ENCODE measurements at regions not wholly inside any gene's neighbourhood (a gene's known extent, or its start where the extent isn't known, plus 50 kb on each side); places are given as distances from the start of the nearest gene placed in this dataset.

DNA sequence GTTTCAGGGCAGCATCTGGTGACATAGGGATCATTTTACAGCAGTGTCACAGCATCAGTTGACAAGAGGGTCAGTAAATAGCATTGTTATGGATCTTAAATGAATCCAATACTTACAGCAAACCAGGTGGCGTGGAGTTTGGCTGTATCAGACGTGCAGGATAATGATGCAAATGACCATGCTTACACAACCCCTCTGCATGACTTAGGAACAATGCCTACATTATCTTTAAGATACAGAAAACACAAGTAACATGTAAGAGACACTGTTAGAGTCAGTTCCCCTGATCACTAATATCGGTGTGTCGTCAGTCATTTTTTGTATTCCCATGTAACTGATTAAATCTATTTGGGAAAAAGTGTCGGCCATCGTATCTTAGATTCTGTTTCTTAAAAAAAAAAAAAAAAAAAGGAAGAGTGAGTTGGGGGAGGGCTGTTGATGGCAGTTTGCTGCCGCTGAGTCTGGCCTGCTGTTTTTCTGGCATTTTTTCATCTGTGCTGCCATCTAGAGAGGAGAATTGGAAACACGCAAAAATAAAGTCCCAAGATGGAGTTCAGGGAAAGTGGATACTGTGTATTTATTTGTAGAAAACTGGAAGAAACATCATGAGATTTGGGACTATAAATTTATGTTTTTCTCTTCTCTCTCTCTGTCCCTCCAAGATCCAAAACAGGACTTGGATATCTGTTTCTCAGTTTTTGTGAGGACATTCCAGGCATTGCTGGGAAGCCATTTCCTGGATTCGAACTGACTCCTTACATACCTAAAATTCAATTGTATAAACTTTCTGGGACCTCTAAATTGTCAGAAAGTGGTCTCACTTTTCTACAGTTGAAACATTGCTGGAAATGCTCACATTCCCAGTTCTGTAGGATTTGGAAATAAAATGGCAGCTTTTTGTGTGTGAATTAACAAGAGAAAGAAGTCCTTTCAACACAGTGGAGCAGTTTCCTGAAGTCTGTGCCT is 60.3 kb upstream of the AGPS start:
- H3K27ac ChIP-seq (ENCODE audit: low read depth, low read length, poor library complexity, severe bottlenecking) = no peak overlapping the region
- H2AFZ ChIP-seq (ENCODE audit: low read length) = peak overlapping the region; percentile 44; the same call in 1 of the 2 replicates
- H3K9ac ChIP-seq (ENCODE audit: low read length) = no peak overlapping the region
- H3K79me2 ChIP-seq (ENCODE audit: insufficient read depth, low read length) = no peaks in the 10 kb centered on the region
- no peaks in the 10 kb centered on the region for H3K9me2 ChIP-seq (ENCODE audit: low read depth, low read length)
- H3K4me1 ChIP-seq (ENCODE audit: insufficient read depth, low read length, severe bottlenecking) = peaks cover 9% of the 10 kb centered on the region
- H3K27me3 ChIP-seq (ENCODE audit: insufficient read depth, low read length) = no peaks in the 10 kb centered on the region
- no peak overlapping the region for H3K4me2 ChIP-seq (ENCODE audit: low read length)
- no peak overlapping the region for H3K4me3 ChIP-seq (ENCODE audit: low read depth, low read length, poor library complexity, severe bottlenecking)
- TF ChIP-seq EZH2 (IDR thresholded peaks at IDR 0.05; ENCODE audit: borderline replicate concordance, low read length) = no peak
- TF ChIP-seq, protein P1, sequence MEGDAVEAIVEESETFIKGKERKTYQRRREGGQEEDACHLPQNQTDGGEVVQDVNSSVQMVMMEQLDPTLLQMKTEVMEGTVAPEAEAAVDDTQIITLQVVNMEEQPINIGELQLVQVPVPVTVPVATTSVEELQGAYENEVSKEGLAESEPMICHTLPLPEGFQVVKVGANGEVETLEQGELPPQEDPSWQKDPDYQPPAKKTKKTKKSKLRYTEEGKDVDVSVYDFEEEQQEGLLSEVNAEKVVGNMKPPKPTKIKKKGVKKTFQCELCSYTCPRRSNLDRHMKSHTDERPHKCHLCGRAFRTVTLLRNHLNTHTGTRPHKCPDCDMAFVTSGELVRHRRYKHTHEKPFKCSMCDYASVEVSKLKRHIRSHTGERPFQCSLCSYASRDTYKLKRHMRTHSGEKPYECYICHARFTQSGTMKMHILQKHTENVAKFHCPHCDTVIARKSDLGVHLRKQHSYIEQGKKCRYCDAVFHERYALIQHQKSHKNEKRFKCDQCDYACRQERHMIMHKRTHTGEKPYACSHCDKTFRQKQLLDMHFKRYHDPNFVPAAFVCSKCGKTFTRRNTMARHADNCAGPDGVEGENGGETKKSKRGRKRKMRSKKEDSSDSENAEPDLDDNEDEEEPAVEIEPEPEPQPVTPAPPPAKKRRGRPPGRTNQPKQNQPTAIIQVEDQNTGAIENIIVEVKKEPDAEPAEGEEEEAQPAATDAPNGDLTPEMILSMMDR (IDR thresholded peaks at IDR 0.05; ENCODE audit: low read length) = peak; percentile 67
- no peaks in the 10 kb centered on the region for H4K20me1 ChIP-seq (ENCODE audit: insufficient read depth, low read length)
- H3K36me3 ChIP-seq (ENCODE audit: insufficient read depth, low read length) = no peaks in the 10 kb centered on the region
- H3K9me3 ChIP-seq (ENCODE audit: low read length) = no peaks in the 10 kb centered on the region
- H3F3A ChIP-seq (ENCODE audit: insufficient read depth, low read length) = no peaks in the 10 kb centered on the region

DNA sequence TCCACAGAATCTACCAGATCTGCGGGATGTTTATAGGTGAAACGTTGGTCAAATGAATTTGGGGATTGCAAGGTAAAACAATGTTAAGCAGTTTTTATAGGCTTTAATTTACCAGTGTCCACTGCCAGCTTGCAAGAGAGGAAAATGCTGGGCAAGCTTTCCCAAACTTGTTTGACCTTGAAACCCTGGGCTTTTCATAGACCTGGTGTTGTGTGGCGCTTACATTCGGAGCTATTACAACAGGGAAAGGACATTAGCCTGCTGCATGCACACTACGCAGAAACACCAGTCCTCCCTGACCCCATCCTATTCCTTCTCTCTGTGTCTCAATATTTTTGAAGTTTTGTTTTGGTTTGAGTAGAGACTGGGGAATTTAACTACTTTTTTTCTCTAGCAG is 59.6 kb upstream of the AGPS start:
- TF ChIP-seq EZH2 (IDR thresholded peaks at IDR 0.05; ENCODE audit: borderline replicate concordance, low read length) = no peak
- TF ChIP-seq, protein P1 (IDR thresholded peaks at IDR 0.05; ENCODE audit: low read length) = no peak
- no peak overlapping the region for H3K27ac ChIP-seq (ENCODE audit: low read depth, low read length, poor library complexity, severe bottlenecking)

DNA sequence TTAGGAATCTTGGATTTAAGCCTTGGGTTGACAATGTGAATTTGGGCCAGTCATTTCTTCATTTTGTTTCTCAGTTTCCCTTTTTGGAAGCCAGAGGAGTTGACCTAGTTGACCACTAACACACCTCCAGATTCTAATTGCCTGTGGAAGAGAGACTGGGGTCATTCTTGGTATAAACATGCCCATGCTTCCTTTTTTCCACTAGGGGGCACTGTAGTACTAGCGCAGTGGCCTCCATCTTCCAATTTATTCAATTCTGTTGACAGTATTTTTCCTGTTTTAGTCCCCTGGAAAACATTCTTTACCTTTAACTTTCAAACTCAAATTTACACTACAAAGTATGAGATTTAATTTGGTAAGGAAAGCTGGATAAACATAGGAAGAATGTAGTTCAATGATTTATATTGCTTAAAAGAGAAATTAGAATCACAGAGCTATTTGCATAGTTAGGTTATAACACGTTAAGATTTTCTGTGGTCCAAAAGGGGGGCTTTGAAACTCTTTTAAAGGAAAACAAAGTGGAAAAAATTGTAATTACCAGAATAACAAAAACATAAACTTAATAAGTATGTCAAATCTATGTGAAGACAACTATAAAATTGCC is 57.5 kb upstream of the AGPS start:
- H4K20me1 ChIP-seq (ENCODE audit: insufficient read depth, low read length) = no peaks in the 10 kb centered on the region
- no peaks in the 10 kb centered on the region for H3K9me3 ChIP-seq (ENCODE audit: low read length)
- no peaks in the 10 kb centered on the region for H3K27me3 ChIP-seq (ENCODE audit: insufficient read depth, low read length)
- TF ChIP-seq, protein P1 (IDR thresholded peaks at IDR 0.05; ENCODE audit: low read length) = peak; percentile 98
- TF ChIP-seq EZH2 (IDR thresholded peaks at IDR 0.05; ENCODE audit: borderline replicate concordance, low read length) = no peak
- H3K27ac ChIP-seq (ENCODE audit: low read depth, low read length, poor library complexity, severe bottlenecking) = no peak overlapping the region
- no peaks in the 10 kb centered on the region for H3K9me2 ChIP-seq (ENCODE audit: low read depth, low read length)
- no peaks in the 10 kb centered on the region for H3F3A ChIP-seq (ENCODE audit: insufficient read depth, low read length)
- no peaks in the 10 kb centered on the region for H3K79me2 ChIP-seq (ENCODE audit: insufficient read depth, low read length)
- no peak overlapping the region for H2AFZ ChIP-seq (ENCODE audit: low read length)
- no peaks in the 10 kb centered on the region for H3K36me3 ChIP-seq (ENCODE audit: insufficient read depth, low read length)
- H3K4me1 ChIP-seq (ENCODE audit: insufficient read depth, low read length, severe bottlenecking) = peaks cover 9% of the 10 kb centered on the region
- H3K4me2 ChIP-seq (ENCODE audit: low read length) = no peak overlapping the region
- H3K9ac ChIP-seq (ENCODE audit: low read length) = no peak overlapping the region
- H3K4me3 ChIP-seq (ENCODE audit: low read depth, low read length, poor library complexity, severe bottlenecking) = no peak overlapping the region

More for the DNA sequence above, 59.6 kb upstream of the AGPS start:
- no peak overlapping the region for H3K9ac ChIP-seq (ENCODE audit: low read length)
- H3K79me2 ChIP-seq (ENCODE audit: insufficient read depth, low read length) = no peaks in the 10 kb centered on the region
- no peaks in the 10 kb centered on the region for H3K27me3 ChIP-seq (ENCODE audit: insufficient read depth, low read length)
- H3K4me3 ChIP-seq (ENCODE audit: low read depth, low read length, poor library complexity, severe bottlenecking) = no peak overlapping the region
- H3K9me2 ChIP-seq (ENCODE audit: low read depth, low read length) = no peaks in the 10 kb centered on the region
- no peaks in the 10 kb centered on the region for H3K36me3 ChIP-seq (ENCODE audit: insufficient read depth, low read length)
- H3F3A ChIP-seq (ENCODE audit: insufficient read depth, low read length) = no peaks in the 10 kb centered on the region
- H3K9me3 ChIP-seq (ENCODE audit: low read length) = no peaks in the 10 kb centered on the region
- H3K4me2 ChIP-seq (ENCODE audit: low read length) = no peak overlapping the region
- H4K20me1 ChIP-seq (ENCODE audit: insufficient read depth, low read length) = no peaks in the 10 kb centered on the region
- H2AFZ ChIP-seq (ENCODE audit: low read length) = no peak overlapping the region
- peaks cover 9% of the 10 kb centered on the region for H3K4me1 ChIP-seq (ENCODE audit: insufficient read depth, low read length, severe bottlenecking)
